ENCODE measurements at regions not wholly inside any gene's neighbourhood (a gene's known extent, or its start where the extent isn't known, plus 50 kb on each side); places are given as distances from the start of the nearest gene placed in this dataset.

DNA sequence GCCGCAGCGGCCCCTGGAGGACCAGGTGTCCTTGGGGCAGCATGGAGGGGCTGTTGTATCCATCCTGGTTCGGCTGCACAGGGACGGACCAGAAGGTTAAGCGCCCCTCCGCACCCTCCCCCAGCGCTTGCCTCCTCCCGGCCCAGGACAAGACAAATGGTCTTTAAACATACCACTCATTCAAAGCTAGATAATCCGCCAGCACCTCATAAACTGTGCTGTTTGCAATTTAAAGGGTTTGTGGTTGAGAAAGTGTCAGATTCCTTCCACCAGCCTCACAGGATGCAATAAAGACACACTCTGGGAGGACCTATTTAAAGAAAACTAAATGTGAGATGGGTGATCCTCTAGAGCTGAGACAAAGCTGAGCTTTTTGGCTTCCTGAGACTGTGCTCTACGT, 426.2 kb upstream of the EEF2KMT start:
- Histone ChIP-seq H3K79me2 (ENCODE audit: low read length) (no peaks in the 10 kb centered on the region), H3K36me3 (ENCODE audit: insufficient read depth, low read length) (no peaks in the 10 kb centered on the region), H3K4me3 (ENCODE audit: low read length) (no peak overlapping the region), H2AFZ (ENCODE audit: low read length) (no peak overlapping the region), H3K4me2 (ENCODE audit: low read depth, low read length, poor library complexity, severe bottlenecking) (no peak overlapping the region), H3K9ac (ENCODE audit: low read length) (no peak overlapping the region), H3K9me2 (replicated peaks; ENCODE audit: insufficient read depth, low read length) (no peaks in the 10 kb centered on the region), H3K9me3 (ENCODE audit: low read length) (no peaks in the 10 kb centered on the region), H3K27me3 (ENCODE audit: low read length) (no peaks in the 10 kb centered on the region), H3K4me1 (ENCODE audit: low read length) (no peaks in the 10 kb centered on the region; the same call in 1 of the 2 replicates), H3K27ac (ENCODE audit: low read length) (no peak overlapping the region), H4K20me1 (ENCODE audit: insufficient read depth, low read depth, low read length) (no peaks in the 10 kb centered on the region)
- DNase-seq: no peak

DNA sequence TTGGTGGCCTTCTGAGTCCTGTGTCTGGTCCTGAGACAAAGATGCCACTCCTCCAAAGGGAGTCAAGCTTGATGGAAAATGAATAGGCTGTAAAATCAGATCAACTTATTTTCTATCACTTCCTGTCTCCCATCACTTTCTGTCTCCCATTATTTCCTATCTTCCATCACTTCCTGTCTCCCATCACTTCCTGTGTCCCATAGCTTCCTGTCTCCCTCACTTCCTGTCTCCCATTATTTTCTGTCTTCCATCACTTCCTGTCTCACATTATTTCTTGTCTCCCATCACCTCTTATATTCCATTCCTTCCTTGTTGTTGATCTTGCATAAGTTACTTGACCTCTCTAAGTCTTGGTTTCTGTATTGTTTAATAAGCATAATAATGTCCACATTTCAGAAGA, 418.5 kb upstream of the EEF2KMT start:
- DNase-seq: no peak
- Histone ChIP-seq H3K36me3 (ENCODE audit: insufficient read depth, low read length) (no peaks in the 10 kb centered on the region), H3K4me1 (ENCODE audit: low read length) (no peaks in the 10 kb centered on the region; the same call in 1 of the 2 replicates), H3K27ac (ENCODE audit: low read length) (no peak overlapping the region), H2AFZ (ENCODE audit: low read length) (no peak overlapping the region), H3K79me2 (ENCODE audit: low read length) (no peaks in the 10 kb centered on the region), H3K4me3 (ENCODE audit: low read length) (no peak overlapping the region), H3K9ac (ENCODE audit: low read length) (no peak overlapping the region), H3K27me3 (ENCODE audit: low read length) (no peaks in the 10 kb centered on the region), H4K20me1 (ENCODE audit: insufficient read depth, low read depth, low read length) (no peaks in the 10 kb centered on the region), H3K4me2 (ENCODE audit: low read depth, low read length, poor library complexity, severe bottlenecking) (no peak overlapping the region), H3K9me2 (replicated peaks; ENCODE audit: insufficient read depth, low read length) (no peaks in the 10 kb centered on the region), H3K9me3 (ENCODE audit: low read length) (no peaks in the 10 kb centered on the region)

DNA sequence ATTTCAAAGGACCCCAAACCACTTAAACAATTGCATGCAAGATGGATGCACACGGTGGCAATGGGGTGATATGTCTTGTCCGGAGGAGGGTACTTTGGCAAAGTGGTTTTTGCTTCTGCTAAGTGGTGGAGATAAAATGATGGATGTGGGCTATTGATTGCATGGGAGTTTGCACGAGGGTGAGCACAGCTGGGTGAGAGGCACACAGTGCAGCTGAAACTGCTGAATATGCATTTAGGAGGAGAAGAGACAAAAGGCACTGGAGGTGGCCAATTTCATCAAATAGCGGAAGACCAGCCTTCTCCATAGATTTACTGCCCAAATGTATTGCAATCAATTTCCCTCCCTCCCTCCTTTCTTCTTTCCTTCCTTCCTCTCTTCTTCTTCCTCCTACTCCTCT, 414.4 kb upstream of the EEF2KMT start:
- H3K36me3 ChIP-seq (ENCODE audit: insufficient read depth, low read length): no peaks in the 10 kb centered on the region
- H3K4me2 ChIP-seq (ENCODE audit: low read depth, low read length, poor library complexity, severe bottlenecking): no peak overlapping the region
- no peaks in the 10 kb centered on the region for H3K4me1 ChIP-seq (ENCODE audit: low read length)
- no peaks in the 10 kb centered on the region for H4K20me1 ChIP-seq (ENCODE audit: insufficient read depth, low read depth, low read length)
- H3K9me2 ChIP-seq (replicated peaks; ENCODE audit: insufficient read depth, low read length): no peaks in the 10 kb centered on the region
- no peak overlapping the region for H3K4me3 ChIP-seq (ENCODE audit: low read length)
- no peaks in the 10 kb centered on the region for H3K9me3 ChIP-seq (ENCODE audit: low read length)
- no peak overlapping the region for H2AFZ ChIP-seq (ENCODE audit: low read length)
- H3K27ac ChIP-seq (ENCODE audit: low read length): no peak overlapping the region
- no peaks in the 10 kb centered on the region for H3K27me3 ChIP-seq (ENCODE audit: low read length)
- H3K79me2 ChIP-seq (ENCODE audit: low read length): no peaks in the 10 kb centered on the region
- DNase-seq: no peak
- no peak overlapping the region for H3K9ac ChIP-seq (ENCODE audit: low read length)

DNA sequence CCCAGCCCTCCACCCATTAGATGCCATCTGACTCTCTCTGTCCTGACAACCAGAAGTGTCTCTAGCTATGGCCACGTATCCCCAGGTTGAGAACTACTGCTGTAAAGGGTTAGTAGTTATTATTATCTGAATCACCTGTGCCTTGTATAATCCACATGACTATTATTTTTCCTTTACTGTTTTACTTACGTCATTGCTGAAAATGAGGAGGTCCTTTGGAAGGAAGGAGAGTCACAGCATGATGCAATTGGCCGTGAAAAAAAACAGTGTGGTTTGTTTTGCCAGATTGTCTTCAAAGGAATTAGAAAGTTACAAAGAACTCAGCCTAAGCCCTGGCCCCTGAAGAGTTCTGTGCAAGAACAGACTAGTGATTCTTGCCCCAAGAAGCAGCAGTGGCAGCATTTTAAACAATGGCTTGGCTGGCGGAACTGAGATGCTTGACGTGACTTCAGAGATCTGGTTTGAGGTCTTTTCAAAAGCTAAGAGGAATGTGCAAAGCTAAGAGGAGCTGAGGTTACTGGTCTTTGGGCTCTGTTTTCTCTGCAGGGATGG, 413.3 kb upstream of the EEF2KMT start:
- no peak overlapping the region for H3K4me3 ChIP-seq (ENCODE audit: low read length)
- H2AFZ ChIP-seq (ENCODE audit: low read length): no peak overlapping the region
- no peaks in the 10 kb centered on the region for H3K9me3 ChIP-seq (ENCODE audit: low read length)
- H3K9me2 ChIP-seq (replicated peaks; ENCODE audit: insufficient read depth, low read length): no peaks in the 10 kb centered on the region
- no peak overlapping the region for H3K4me2 ChIP-seq (ENCODE audit: low read depth, low read length, poor library complexity, severe bottlenecking)
- no peak for DNase-seq
- no peaks in the 10 kb centered on the region for H3K79me2 ChIP-seq (ENCODE audit: low read length)
- H3K36me3 ChIP-seq (ENCODE audit: insufficient read depth, low read length): no peaks in the 10 kb centered on the region
- no peaks in the 10 kb centered on the region for H4K20me1 ChIP-seq (ENCODE audit: insufficient read depth, low read depth, low read length)
- no peaks in the 10 kb centered on the region for H3K27me3 ChIP-seq (ENCODE audit: low read length)
- no peak overlapping the region for H3K9ac ChIP-seq (ENCODE audit: low read length)
- no peaks in the 10 kb centered on the region for H3K4me1 ChIP-seq (ENCODE audit: low read length)
- no peak overlapping the region for H3K27ac ChIP-seq (ENCODE audit: low read length)

DNA sequence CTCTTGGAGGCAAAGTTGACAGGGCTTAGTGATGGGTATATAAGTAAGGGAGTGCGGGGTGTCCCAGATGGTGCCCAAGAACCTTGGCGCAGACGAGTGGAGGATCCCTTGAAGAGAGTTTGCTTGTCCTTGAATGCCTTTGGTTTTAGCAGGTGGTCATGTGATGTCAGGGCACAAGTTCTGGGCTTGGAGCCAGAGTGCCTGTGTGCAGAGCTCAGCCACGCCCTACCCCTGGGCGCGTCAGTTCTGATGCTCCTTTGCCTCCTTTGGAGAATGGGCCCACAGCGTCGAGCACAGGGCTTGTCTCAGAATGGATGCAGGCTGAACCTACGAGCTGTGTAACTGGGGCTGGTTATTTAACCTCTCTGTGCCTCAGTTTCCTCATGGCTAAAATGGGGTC, 412.2 kb upstream of the EEF2KMT start:
- no peak for DNase-seq
- no peak overlapping the region for H3K4me3 ChIP-seq (ENCODE audit: low read length)
- H3K27ac ChIP-seq (ENCODE audit: low read length): no peak overlapping the region
- H4K20me1 ChIP-seq (ENCODE audit: insufficient read depth, low read depth, low read length): no peaks in the 10 kb centered on the region
- no peak overlapping the region for H3K9ac ChIP-seq (ENCODE audit: low read length)
- H3K9me2 ChIP-seq (replicated peaks; ENCODE audit: insufficient read depth, low read length): no peaks in the 10 kb centered on the region
- peaks cover 6% of the 10 kb centered on the region for H3K4me1 ChIP-seq (ENCODE audit: low read length)
- H3K9me3 ChIP-seq (ENCODE audit: low read length): no peaks in the 10 kb centered on the region
- no peak overlapping the region for H2AFZ ChIP-seq (ENCODE audit: low read length)
- no peaks in the 10 kb centered on the region for H3K79me2 ChIP-seq (ENCODE audit: low read length)
- H3K4me2 ChIP-seq (ENCODE audit: low read depth, low read length, poor library complexity, severe bottlenecking): no peak overlapping the region
- no peaks in the 10 kb centered on the region for H3K27me3 ChIP-seq (ENCODE audit: low read length)
- no peaks in the 10 kb centered on the region for H3K36me3 ChIP-seq (ENCODE audit: insufficient read depth, low read length)

DNA sequence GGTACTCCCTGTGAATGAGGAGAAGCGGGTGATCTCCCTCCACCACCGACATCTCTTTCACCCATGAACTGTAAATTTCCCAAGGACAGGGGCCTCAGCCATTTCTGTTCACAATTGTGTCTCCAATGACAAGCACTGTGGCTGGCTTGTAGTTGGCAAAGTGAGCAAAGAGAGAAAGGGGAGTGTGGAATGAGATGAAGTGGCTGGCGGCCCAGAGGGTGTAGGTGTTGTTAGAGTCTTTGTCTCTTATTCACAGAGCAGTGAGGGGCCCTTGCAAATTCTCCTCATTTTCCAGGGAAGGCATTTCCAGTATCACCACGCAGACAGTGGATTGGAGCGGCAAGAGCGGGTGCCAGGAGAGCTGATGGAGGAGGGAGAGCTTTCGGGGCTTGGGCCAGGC, 411.7 kb upstream of the EEF2KMT start:
- no peaks in the 10 kb centered on the region for H3K27me3 ChIP-seq (ENCODE audit: low read length)
- H3K27ac ChIP-seq (ENCODE audit: low read length): no peak overlapping the region
- H3K36me3 ChIP-seq (ENCODE audit: insufficient read depth, low read length): no peaks in the 10 kb centered on the region
- peaks cover 9% of the 10 kb centered on the region for H3K4me1 ChIP-seq (ENCODE audit: low read length)
- no peak for DNase-seq
- no peaks in the 10 kb centered on the region for H4K20me1 ChIP-seq (ENCODE audit: insufficient read depth, low read depth, low read length)
- H2AFZ ChIP-seq (ENCODE audit: low read length): no peak overlapping the region
- no peaks in the 10 kb centered on the region for H3K9me3 ChIP-seq (ENCODE audit: low read length)
- H3K4me2 ChIP-seq (ENCODE audit: low read depth, low read length, poor library complexity, severe bottlenecking): no peak overlapping the region
- H3K4me3 ChIP-seq (ENCODE audit: low read length): no peak overlapping the region
- no peaks in the 10 kb centered on the region for H3K9me2 ChIP-seq (replicated peaks; ENCODE audit: insufficient read depth, low read length)
- H3K9ac ChIP-seq (ENCODE audit: low read length): no peak overlapping the region
- H3K79me2 ChIP-seq (ENCODE audit: low read length): no peaks in the 10 kb centered on the region

DNA sequence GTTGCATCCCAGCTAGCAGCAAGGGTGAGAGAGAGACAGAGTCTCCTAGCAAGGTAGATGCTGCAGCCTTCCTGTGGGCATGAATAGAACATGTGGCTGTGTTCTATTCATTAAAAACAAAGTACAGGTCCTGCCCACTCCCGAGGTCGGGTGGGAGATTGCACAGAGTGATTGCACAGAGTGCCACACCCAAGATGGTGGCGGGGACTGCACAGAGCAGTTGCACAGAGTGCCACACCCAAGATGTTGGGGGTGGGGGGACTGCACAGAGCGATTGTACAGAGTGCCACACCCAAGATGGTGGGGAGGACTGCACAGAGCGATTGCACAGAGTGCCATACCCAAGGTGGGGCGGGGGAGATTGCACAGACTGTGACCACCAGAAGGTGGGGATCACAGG, 410.8 kb upstream of the EEF2KMT start:
- Histone ChIP-seq H3K4me2 (ENCODE audit: low read depth, low read length, poor library complexity, severe bottlenecking) (no peak overlapping the region), H2AFZ (ENCODE audit: low read length) (no peak overlapping the region), H3K79me2 (ENCODE audit: low read length) (no peaks in the 10 kb centered on the region), H3K36me3 (ENCODE audit: insufficient read depth, low read length) (no peaks in the 10 kb centered on the region), H3K4me3 (ENCODE audit: low read length) (no peak overlapping the region), H3K9me3 (ENCODE audit: low read length) (no peaks in the 10 kb centered on the region), H3K9me2 (replicated peaks; ENCODE audit: insufficient read depth, low read length) (no peaks in the 10 kb centered on the region), H3K27me3 (ENCODE audit: low read length) (no peaks in the 10 kb centered on the region), H4K20me1 (ENCODE audit: insufficient read depth, low read depth, low read length) (no peaks in the 10 kb centered on the region), H3K27ac (ENCODE audit: low read length) (no peak overlapping the region), H3K4me1 (ENCODE audit: low read length) (peaks cover 16% of the 10 kb centered on the region), H3K9ac (ENCODE audit: low read length) (no peak overlapping the region)
- DNase-seq: no peak

DNA sequence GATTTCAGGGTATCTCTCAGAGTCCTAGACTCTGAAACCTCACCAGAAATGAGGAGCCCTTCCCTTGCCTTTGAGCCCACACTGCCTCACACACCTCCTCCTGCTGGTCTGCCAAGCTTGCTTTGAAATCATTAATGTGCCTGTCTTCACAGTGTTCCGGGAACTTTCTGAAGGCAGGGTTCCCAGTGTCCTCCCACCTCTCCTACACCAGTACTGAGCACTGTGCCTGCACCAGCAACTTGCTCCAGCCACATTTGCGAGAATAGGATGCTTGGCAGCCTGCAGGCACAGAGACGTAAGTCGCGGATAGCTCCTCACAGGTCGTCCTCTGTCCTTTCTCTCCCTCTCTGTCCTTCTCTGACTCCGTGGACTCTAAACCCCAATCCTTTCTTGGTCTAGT, 408.4 kb upstream of the EEF2KMT start:
- H3K4me1 ChIP-seq (ENCODE audit: low read length): peaks cover 16% of the 10 kb centered on the region
- no peaks in the 10 kb centered on the region for H3K79me2 ChIP-seq (ENCODE audit: low read length)
- H4K20me1 ChIP-seq (ENCODE audit: insufficient read depth, low read depth, low read length): no peaks in the 10 kb centered on the region
- H3K4me3 ChIP-seq (ENCODE audit: low read length): no peak overlapping the region
- no peak overlapping the region for H3K27ac ChIP-seq (ENCODE audit: low read length)
- H2AFZ ChIP-seq (ENCODE audit: low read length): no peak overlapping the region
- no peaks in the 10 kb centered on the region for H3K9me2 ChIP-seq (replicated peaks; ENCODE audit: insufficient read depth, low read length)
- no peaks in the 10 kb centered on the region for H3K27me3 ChIP-seq (ENCODE audit: low read length)
- H3K9me3 ChIP-seq (ENCODE audit: low read length): no peaks in the 10 kb centered on the region
- H3K36me3 ChIP-seq (ENCODE audit: insufficient read depth, low read length): no peaks in the 10 kb centered on the region
- no peak overlapping the region for H3K9ac ChIP-seq (ENCODE audit: low read length)
- DNase-seq: no peak
- no peak overlapping the region for H3K4me2 ChIP-seq (ENCODE audit: low read depth, low read length, poor library complexity, severe bottlenecking)

Measured in Karpas-422 (cell line).